RWPE2 (cell line): ENCODE measurements at regions not wholly inside any gene's neighbourhood (a gene's known extent, or its start where the extent isn't known, plus 50 kb on each side); places are given as distances from the start of the nearest gene placed in this dataset.
A peak's percentile ranks its signal among the peaks of the same experiment; 100 is the strongest.
"Not testable (repeated sequence)": the region's sequence is repeated elsewhere in the genome, so short reads cannot be mapped to it uniquely, and the experiment has no call there.

Experiments used
- ATAC-seq: fragments of 200-7000 bp; cut with Tn5 transposase; 3 replicates; pipeline ENCODE4 v1.9.1; 2021; ENCODE audit warnings: low read depth
- DNase-seq: peaks from one replicate; pipeline ENCODE4 v3.0.0-alpha.2; 2020; ENCODE audit warnings: low spot score
- H3K27ac ChIP-seq: fragments of 450-650 bp; 2 replicates; pipeline ENCODE4 v1.5.1; 2017; ENCODE audit warnings: mild to moderate bottlenecking; ENCODE audit not compliant: poor library complexity, severe bottlenecking
- H3K27me3 ChIP-seq: fragments of 250-450 bp; sonication (Bioruptor Pico); 2 replicates; pipeline ENCODE4 v1.5.1; 2021; ENCODE audit warnings: mild to moderate bottlenecking, moderate library complexity; ENCODE audit not compliant: insufficient read depth, poor library complexity, severe bottlenecking
- H3K36me3 ChIP-seq: fragments of 250-450 bp; sonication (Bioruptor Pico); 2 replicates; pipeline ENCODE4 v1.5.1; 2020; ENCODE audit warnings: low read depth, mild to moderate bottlenecking, moderate library complexity
- H3K4me1 ChIP-seq: fragments of 250-450 bp; sonication (Bioruptor Pico); 2 replicates; pipeline ENCODE4 v1.5.1; 2021; ENCODE audit warnings: mild to moderate bottlenecking, moderate library complexity; ENCODE audit not compliant: insufficient read depth, poor library complexity, severe bottlenecking
- H3K4me3 ChIP-seq: fragments of 250-450 bp; sonication (Bioruptor Pico); 2 replicates; pipeline ENCODE4 v1.5.1; 2021; ENCODE audit warnings: mild to moderate bottlenecking, moderate library complexity; ENCODE audit not compliant: severe bottlenecking
- H3K9me3 ChIP-seq: fragments of 250-450 bp; sonication (Bioruptor Pico); 2 replicates; pipeline ENCODE4 v1.5.1; 2021; ENCODE audit warnings: mild to moderate bottlenecking, moderate library complexity; ENCODE audit not compliant: severe bottlenecking
- TF ChIP-seq, protein P1 (sequence below): fragments of 450-650 bp; IDR thresholded peaks from one replicate; pipeline ENCODE4 v1.5.1; 2017; ENCODE audit warnings: mild to moderate bottlenecking, moderate library complexity; ENCODE audit not compliant: poor library complexity, severe bottlenecking

DNA sequence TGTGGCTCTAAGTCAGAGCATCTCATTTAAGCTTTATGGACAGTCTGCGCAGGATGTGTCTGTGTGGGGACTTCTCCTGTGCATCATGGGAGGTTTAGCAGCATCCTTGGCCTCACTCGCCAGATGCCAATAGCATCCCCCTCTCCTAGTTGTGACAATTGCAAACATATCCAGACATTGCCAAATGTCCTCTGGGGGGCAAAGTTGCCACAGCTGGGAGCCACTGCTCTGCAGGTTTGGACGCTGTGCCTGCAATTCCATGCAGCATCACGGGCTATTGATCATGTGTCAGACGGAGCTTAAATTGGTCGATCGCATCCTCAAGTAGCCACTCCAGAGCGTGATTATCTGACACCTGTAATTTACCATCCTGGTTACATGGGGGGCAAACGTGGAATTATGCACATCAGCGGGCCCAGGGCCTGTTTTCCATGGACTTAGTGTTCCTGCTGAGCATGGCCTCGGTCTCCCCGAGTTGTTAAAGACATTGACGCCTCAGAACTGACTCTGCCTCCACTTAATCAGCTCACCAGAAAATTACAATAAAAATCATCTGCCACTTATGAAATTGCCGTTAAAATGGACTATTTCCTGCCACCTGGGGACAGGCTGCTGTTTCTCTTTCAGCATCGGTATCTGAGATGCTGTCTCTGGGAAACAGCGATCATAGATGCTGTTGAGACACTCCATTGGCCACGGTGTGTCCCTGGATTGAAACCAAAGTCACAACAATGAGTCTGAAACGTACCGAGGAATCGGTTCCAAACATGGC lies 191.9 kb upstream of the SULF2 start:
- ATAC-seq, H3K4me3 ChIP-seq, H3K27me3 ChIP-seq, H3K4me1 ChIP-seq, H3K9me3 ChIP-seq, H3K36me3 ChIP-seq, H3K27ac ChIP-seq: not testable (repeated sequence)
- peak; percentile 63 for DNase-seq
- TF ChIP-seq, protein P1, sequence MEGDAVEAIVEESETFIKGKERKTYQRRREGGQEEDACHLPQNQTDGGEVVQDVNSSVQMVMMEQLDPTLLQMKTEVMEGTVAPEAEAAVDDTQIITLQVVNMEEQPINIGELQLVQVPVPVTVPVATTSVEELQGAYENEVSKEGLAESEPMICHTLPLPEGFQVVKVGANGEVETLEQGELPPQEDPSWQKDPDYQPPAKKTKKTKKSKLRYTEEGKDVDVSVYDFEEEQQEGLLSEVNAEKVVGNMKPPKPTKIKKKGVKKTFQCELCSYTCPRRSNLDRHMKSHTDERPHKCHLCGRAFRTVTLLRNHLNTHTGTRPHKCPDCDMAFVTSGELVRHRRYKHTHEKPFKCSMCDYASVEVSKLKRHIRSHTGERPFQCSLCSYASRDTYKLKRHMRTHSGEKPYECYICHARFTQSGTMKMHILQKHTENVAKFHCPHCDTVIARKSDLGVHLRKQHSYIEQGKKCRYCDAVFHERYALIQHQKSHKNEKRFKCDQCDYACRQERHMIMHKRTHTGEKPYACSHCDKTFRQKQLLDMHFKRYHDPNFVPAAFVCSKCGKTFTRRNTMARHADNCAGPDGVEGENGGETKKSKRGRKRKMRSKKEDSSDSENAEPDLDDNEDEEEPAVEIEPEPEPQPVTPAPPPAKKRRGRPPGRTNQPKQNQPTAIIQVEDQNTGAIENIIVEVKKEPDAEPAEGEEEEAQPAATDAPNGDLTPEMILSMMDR = peak; percentile 13

DNA sequence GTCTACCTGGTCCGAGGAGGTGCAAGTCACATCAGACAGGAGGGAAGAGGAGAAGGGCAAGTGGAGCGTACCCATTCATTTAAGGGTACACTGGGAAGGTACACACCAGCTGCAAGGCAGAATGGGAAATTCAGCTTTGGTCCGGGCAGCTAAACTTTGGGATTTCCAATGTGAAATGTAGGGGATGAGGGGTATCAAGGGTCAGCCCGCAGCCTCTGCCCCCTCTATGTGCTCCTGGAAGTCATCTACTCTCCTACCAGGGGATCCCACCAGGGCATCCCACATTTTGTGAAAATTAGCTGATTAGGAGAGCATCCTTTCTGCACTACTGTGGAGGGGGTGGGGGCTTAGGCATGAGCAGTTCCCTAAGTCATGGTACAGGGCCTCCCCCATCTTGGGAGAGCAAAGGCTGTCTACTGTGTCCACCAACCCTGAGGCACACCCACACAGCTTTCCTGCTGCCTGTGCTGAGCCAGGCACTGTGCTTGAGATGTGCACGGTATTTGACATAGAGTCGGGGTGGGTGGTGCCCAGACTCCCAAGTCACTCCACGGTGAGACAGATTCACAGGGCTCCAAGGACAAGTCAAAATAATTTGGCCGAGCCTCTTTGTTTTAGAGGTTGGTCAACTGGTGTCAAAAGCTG lies 189.1 kb upstream of the SULF2 start:
- H3K4me1 ChIP-seq = peaks cover 13% of the 10 kb centered on the region
- no peaks in the 10 kb centered on the region for H3K27me3 ChIP-seq
- H3K4me3 ChIP-seq = no peak overlapping the region
- H3K9me3 ChIP-seq = no peaks in the 10 kb centered on the region
- ATAC-seq (no peak), DNase-seq (no peak)
- H3K27ac ChIP-seq = no peak overlapping the region
- TF ChIP-seq, protein P1 = no peak
- H3K36me3 ChIP-seq = no peaks in the 10 kb centered on the region

DNA sequence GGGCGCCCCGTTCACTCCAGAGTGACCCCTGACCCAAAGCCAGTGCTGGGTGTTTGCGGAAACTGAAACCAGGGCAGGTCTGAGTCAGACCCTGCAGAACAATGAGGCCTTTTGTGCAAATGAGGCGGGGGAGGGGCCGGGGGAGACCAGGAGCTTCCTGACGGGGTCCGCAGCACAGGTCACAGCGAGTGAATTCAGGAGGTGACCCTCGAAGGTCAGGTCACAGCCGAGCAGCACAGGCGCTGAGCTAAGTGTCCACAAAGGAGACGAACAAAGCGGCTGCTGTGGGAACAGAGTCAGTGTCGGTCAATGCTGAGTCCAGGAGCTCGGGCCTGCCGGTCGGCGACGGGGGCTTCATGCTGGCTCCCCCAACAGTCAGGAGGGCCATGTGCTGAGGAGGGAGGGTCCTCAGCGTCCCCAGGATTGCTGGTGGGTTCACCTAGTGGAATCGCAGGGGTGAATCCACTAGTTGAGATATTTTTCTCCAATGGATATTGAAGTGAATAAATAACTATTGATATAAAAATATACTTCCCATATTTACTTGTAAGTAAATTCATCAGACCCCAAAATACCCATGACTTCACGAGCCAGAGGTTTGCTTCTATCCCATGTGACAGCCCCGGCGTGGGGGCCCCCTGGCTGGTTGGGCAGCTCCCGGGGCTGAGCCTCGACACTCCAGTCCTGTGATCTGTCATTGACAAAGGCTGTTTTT lies 188.4 kb upstream of the SULF2 start:
- ATAC-seq = peak; percentile 51
- TF ChIP-seq, protein P1 = no peak
- Histone ChIP-seq H3K4me1 (peaks cover 13% of the 10 kb centered on the region), H3K36me3 (no peaks in the 10 kb centered on the region), H3K27me3 (no peaks in the 10 kb centered on the region), H3K27ac (no peak overlapping the region), H3K9me3 (no peaks in the 10 kb centered on the region), H3K4me3 (no peak overlapping the region)
- no peak for DNase-seq

DNA sequence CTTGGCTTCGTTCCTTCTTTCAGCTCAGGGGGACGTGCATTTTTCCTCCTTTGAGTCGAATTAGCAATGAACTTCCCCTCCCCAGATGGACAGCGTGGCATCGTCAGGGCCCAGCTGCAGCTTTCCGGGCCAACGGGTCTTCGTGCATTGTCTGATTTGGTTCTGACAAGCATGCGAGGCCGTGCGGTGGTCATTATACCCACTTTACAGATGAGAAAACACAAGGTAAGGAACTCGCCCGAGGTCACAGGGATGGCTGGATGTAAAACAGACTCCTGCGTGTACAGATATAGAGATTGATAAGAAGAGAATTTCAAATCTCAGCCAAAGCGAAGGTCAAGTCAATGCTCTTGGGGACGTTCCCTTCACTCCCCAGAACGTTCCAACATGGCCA lies 187.6 kb upstream of the SULF2 start:
- Histone ChIP-seq H3K36me3 (no peaks in the 10 kb centered on the region), H3K4me1 (peaks cover 13% of the 10 kb centered on the region), H3K4me3 (no peak overlapping the region), H3K27ac (no peak overlapping the region), H3K27me3 (no peaks in the 10 kb centered on the region), H3K9me3 (no peaks in the 10 kb centered on the region)
- ATAC-seq (no peak), DNase-seq (no peak)
- TF ChIP-seq, protein P1 = no peak
